ENCODE measurements at regions not wholly inside any gene's neighbourhood (a gene's known extent, or its start where the extent isn't known, plus 50 kb on each side); places are given as distances from the start of the nearest gene placed in this dataset.

- Histone ChIP-seq H3K36me3 (replicated peaks in 1 of 2; ENCODE audit: control insufficient read depth in 1 of 2, insufficient read depth in 2 of 2, low read length in 1 of 2) (no peaks in the 10 kb centered on the region), H3K4me2 (no peak overlapping the region), H3F3A (replicated peaks; ENCODE audit: insufficient read depth) (peaks cover 12% of the 10 kb centered on the region), H3K79me2 (ENCODE audit: insufficient read depth) (no peaks in the 10 kb centered on the region), H4K20me1 (ENCODE audit: insufficient read depth) (no peaks in the 10 kb centered on the region), H3K4me1 (ENCODE audit: control insufficient read depth in 1 of 2, insufficient read depth in 2 of 2, low read depth in 1 of 2, low read length in 1 of 2) (peaks cover 0 to 6% of the 10 kb centered on the region in 2 experiments; a peak in 1 of 4 replicates), H2AFZ (ENCODE audit: low read depth) (no peak overlapping the region), H3K9me2 (no peaks in the 10 kb centered on the region), H3K9ac (no peak overlapping the region), H3K4me3 (ENCODE audit: low read depth in 2 of 2, low read length in 1 of 2) (peak overlapping the region in 1 of 2 experiments; percentile 15; a peak in 1 of 4 replicates), H3K27ac (ENCODE audit: low read depth in 2 of 2, low read length in 1 of 2) (no peak overlapping the region), H3K27me3 (ENCODE audit: insufficient read depth) (no peaks in the 10 kb centered on the region), H3K9me3 (no peaks in the 10 kb centered on the region; the same call in 1 of the 2 replicates)
- 6% methylated on average over 17 of the region's 52 CpGs for WGBS (ENCODE audit: low lambda C conversion rate)
- DNase-seq = peak; percentile 94
- POLR2A ChIA-PET = no interaction called here
- CTCF ChIA-PET = interaction anchor here (0.5 to 1.9 kb wide), 74 partner anchors 9 to 1187 kb away, joined by 3 to 58 read pairs (median 4); no protein-coding TSS in a partner anchor
- peak; percentile 50; the same call in 1 of the 2 replicates for TF ChIP-seq SMC3 (IDR thresholded peaks at IDR 0.05; ENCODE audit: low read depth, low read length)
- TF ChIP-seq RCOR1 (IDR thresholded peaks at IDR 0.05; ENCODE audit: low read length) = peak; percentile 66; the same call in 1 of the 2 replicates
- TF ChIP-seq RAD21 (IDR thresholded peaks at IDR 0.05; ENCODE audit: low read length) = peak; percentile 69
- no peak for TF ChIP-seq TCF12 (IDR thresholded peaks at IDR 0.05)
Measured at GRCh38 chr12:130041983-130042812, 120.1 kb upstream of the FZD10 start.

DNA sequence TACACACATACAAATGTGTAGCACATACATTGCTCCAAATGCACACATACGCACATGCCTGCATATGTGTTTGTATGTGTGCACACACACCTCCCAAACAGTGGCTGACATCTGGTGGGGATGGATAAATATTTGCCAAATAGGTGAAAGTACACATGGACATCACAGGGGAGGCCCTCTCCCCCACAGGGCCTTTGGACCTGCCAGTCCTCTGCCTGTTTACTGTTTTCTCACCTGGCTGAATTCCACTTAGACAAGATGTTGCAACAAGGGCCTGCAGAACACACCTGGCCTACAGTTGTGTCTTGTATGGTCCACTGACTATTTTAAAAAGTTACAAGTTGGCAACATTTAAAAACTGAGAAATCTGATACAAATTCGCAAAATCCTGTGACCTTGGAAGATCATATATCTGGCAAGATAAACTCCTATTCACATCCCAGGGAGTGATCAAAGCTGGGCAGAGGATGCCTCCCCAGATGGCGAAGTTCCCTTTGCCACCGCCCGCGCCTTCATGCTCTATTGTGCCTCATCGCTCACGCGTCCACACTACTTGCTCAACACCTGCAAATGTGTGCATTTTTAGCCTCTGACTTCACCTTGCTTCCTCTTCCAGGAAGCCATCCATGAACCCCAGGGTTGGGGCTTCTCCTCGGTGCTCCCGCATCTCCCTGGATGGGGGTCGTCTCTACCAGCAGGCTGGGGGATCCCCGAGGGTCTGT is 118.4 kb upstream of the FZD10 start:
- Histone ChIP-seq H3K4me1 (ENCODE audit: control insufficient read depth in 1 of 2, insufficient read depth in 2 of 2, low read depth in 1 of 2, low read length in 1 of 2) (peaks cover 0 to 6% of the 10 kb centered on the region in 2 experiments; a peak in 1 of 4 replicates), H3K79me2 (ENCODE audit: insufficient read depth) (no peaks in the 10 kb centered on the region), H3F3A (replicated peaks; ENCODE audit: insufficient read depth) (peaks cover 12% of the 10 kb centered on the region), H3K4me3 (ENCODE audit: low read depth in 2 of 2, low read length in 1 of 2) (no peak overlapping the region), H3K27ac (ENCODE audit: low read depth in 2 of 2, low read length in 1 of 2) (no peak overlapping the region), H3K9ac (no peak overlapping the region), H3K36me3 (replicated peaks in 1 of 2; ENCODE audit: control insufficient read depth in 1 of 2, insufficient read depth in 2 of 2, low read length in 1 of 2) (no peaks in the 10 kb centered on the region), H4K20me1 (ENCODE audit: insufficient read depth) (no peaks in the 10 kb centered on the region), H3K9me3 (no peaks in the 10 kb centered on the region; the same call in 1 of the 2 replicates), H2AFZ (ENCODE audit: low read depth) (no peak overlapping the region), H3K4me2 (no peak overlapping the region), H3K9me2 (no peaks in the 10 kb centered on the region), H3K27me3 (ENCODE audit: insufficient read depth) (no peaks in the 10 kb centered on the region)
- TF ChIP-seq GABPA (IDR thresholded peaks at IDR 0.05; ENCODE audit: low read depth) (no peak), YY1 (IDR thresholded peaks at IDR 0.05; ENCODE audit: low read depth) (no peak), RAD21 (IDR thresholded peaks at IDR 0.05; ENCODE audit: low read length) (no peak), USF2 (IDR thresholded peaks at IDR 0.05; ENCODE audit: borderline replicate concordance, low read depth, low read length) (no peak), SIN3A (IDR thresholded peaks at IDR 0.05; ENCODE audit: borderline replicate concordance, low read depth, low read length) (no peak), GATA2 (CRISPR knock-in tag; IDR thresholded peaks at IDR 0.05) (no peak)
- ChIA-PET POLR2A (no interaction called here), CTCF (interaction anchor here (6.4 to 7.5 kb wide), 4 partner anchors 12 to 292 kb away, joined by 32 to 92 read pairs (median 63); no protein-coding TSS in a partner anchor)
- DNase-seq = no peak
- WGBS (ENCODE audit: low lambda C conversion rate) = 67% methylated on average over 13 of the region's 13 CpGs

Data from SK-N-SH (cell line).